ENCODE measurements at regions not wholly inside any gene's neighbourhood (a gene's known extent, or its start where the extent isn't known, plus 50 kb on each side); places are given as distances from the start of the nearest gene placed in this dataset.

- no peak for TF ChIP-seq POLR2A (IDR thresholded peaks at IDR 0.05)
- TF ChIP-seq CTCF (IDR thresholded peaks at IDR 0.05), result no peak
- no peak for TF ChIP-seq POLR2AphosphoS5 (IDR thresholded peaks at IDR 0.05)
- no peak for TF ChIP-seq EP300 (IDR thresholded peaks at IDR 0.05)
Measured at GRCh38 chr6:149182262-149182661, 135.2 kb upstream of the TAB2 start.
